SK-N-SH (cell line): ENCODE measurements at regions not wholly inside any gene's neighbourhood (a gene's known extent, or its start where the extent isn't known, plus 50 kb on each side); places are given as distances from the start of the nearest gene placed in this dataset.

Source experiments
- CTCF ChIP-seq: fragments of 200-600 bp; sonication (generic); IDR thresholded peaks from 2 replicates; pipeline ENCODE4 v1.6.1; 2017; ENCODE audit warnings: antibody characterized with exemption, mild to moderate bottlenecking, moderate library complexity
- POLR2AphosphoS5 ChIP-seq: IDR thresholded peaks from 2 replicates; pipeline ENCODE4 v1.6.1; 2012; ENCODE audit warnings: low read depth, low read length
- RAD21 ChIP-seq: IDR thresholded peaks from 2 replicates; pipeline ENCODE4 v1.6.1; 2012; ENCODE audit warnings: mild to moderate bottlenecking, low read length
- RFX5 ChIP-seq: IDR thresholded peaks from 2 replicates; pipeline ENCODE4 v1.6.1; 2012; ENCODE audit warnings: mild to moderate bottlenecking, improper control_type of control experiment, low read length
- USF2 ChIP-seq: fragments of 150-350 bp; IDR thresholded peaks from 2 replicates; pipeline ENCODE4 v1.6.1; 2017; ENCODE audit warnings: antibody characterized with exemption, low read length, low read depth, borderline replicate concordance

- no peak for TF ChIP-seq RFX5
- no peak for TF ChIP-seq POLR2AphosphoS5
- TF ChIP-seq CTCF, result no peak
- no peak for TF ChIP-seq RAD21
- no peak for TF ChIP-seq USF2
These were observed 560.2 kb upstream of the SPRY2 start for GRCh38 chr13:80901111-80901510.
